ENCODE measurements at regions not wholly inside any gene's neighbourhood (a gene's known extent, or its start where the extent isn't known, plus 50 kb on each side); places are given as distances from the start of the nearest gene placed in this dataset.
"Not testable (repeated sequence)": the region's sequence is repeated elsewhere in the genome, so short reads cannot be mapped to it uniquely, and the experiment has no call there.

DNA sequence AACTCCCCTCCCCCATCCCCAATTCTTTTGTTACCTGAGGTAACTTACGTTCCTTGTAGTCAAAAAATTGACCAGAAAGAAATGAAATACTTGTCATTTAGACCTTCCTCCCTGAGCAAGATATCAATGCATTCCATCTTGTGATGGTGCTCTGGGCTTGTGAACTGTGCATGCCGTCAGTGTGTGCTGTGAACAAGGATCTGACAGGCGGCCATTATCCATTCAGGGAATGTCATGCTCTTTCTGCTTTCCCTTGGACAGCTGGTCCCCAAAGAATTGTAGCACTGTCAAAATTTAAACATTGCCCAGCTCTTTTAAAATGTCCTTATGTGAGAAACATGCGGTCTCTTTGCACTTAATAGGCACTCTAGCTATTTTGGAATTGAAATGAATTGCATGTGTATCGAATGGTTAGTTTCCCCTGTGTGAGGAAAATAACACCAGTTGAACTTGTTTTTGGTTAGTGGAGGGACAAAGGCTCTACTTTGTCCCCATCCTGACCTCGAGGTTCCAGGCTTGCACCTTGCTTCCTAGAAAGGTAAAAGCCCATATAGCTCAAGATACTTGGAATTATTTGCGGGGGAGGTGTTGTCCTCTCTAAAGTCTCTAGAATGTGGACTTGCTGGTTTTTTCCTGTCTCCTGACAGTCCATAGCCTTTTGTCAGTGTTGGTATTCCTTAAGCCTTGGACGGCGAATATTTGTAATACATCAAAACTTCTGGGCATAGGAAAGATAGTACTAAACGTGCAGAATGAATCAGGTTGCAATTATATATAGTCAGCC, 350.9 kb downstream of the NUP35 start:
- Histone ChIP-seq H3K27me3 (no peaks in the 10 kb centered on the region), H3K36me3 (no peaks in the 10 kb centered on the region), H3K9me3 (no peaks in the 10 kb centered on the region), H3K27ac (no peak overlapping the region), H3K4me3 (no peak overlapping the region), H3K4me1 (no peaks in the 10 kb centered on the region)
- no peak for DNase-seq (ENCODE audit: extremely low spot score in 2 of 2)
- TF ChIP-seq, protein P1, sequence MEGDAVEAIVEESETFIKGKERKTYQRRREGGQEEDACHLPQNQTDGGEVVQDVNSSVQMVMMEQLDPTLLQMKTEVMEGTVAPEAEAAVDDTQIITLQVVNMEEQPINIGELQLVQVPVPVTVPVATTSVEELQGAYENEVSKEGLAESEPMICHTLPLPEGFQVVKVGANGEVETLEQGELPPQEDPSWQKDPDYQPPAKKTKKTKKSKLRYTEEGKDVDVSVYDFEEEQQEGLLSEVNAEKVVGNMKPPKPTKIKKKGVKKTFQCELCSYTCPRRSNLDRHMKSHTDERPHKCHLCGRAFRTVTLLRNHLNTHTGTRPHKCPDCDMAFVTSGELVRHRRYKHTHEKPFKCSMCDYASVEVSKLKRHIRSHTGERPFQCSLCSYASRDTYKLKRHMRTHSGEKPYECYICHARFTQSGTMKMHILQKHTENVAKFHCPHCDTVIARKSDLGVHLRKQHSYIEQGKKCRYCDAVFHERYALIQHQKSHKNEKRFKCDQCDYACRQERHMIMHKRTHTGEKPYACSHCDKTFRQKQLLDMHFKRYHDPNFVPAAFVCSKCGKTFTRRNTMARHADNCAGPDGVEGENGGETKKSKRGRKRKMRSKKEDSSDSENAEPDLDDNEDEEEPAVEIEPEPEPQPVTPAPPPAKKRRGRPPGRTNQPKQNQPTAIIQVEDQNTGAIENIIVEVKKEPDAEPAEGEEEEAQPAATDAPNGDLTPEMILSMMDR (IDR thresholded peaks at IDR 0.05) = no peak
- TF ChIP-seq POLR2AphosphoS5 (IDR thresholded peaks at IDR 0.05; ENCODE audit: insufficient read depth in 1 of 2, low read depth in 1 of 2) (no peak), POLR2A (IDR thresholded peaks at IDR 0.05) (no peak)
- intact Hi-C loops (cut with DNase I) = no loop called here

DNA sequence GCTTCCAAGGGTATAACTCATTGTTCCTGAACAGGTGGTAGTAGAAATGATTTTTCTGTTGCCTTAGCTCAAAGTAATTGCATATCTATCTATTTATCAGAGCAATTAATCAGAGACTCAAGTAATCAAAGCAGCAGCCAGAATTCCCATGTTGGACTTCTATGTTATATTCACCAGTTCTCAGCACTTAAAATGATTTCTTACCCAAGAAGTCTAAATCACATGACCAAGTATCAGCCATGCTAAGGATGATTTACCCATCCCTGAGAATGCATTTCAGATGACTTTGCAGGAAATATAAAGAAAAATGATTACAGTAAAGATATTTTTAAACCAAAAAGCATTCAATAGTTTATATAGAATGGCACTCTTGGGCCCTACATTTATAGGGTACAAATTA, 352.2 kb downstream of the NUP35 start:
- Histone ChIP-seq H3K4me1 (no peaks in the 10 kb centered on the region), H3K9me3 (no peaks in the 10 kb centered on the region), H3K4me3 (no peak overlapping the region), H3K27me3 (no peaks in the 10 kb centered on the region), H3K36me3 (no peaks in the 10 kb centered on the region), H3K27ac (no peak overlapping the region)
- intact Hi-C loops (cut with DNase I) = no loop called here
- no peak for DNase-seq (ENCODE audit: extremely low spot score in 2 of 2)
- TF ChIP-seq, protein P1 (IDR thresholded peaks at IDR 0.05) = no peak
- TF ChIP-seq POLR2A (IDR thresholded peaks at IDR 0.05) (no peak), POLR2AphosphoS5 (IDR thresholded peaks at IDR 0.05; ENCODE audit: insufficient read depth in 1 of 2, low read depth in 1 of 2) (no peak)

DNA sequence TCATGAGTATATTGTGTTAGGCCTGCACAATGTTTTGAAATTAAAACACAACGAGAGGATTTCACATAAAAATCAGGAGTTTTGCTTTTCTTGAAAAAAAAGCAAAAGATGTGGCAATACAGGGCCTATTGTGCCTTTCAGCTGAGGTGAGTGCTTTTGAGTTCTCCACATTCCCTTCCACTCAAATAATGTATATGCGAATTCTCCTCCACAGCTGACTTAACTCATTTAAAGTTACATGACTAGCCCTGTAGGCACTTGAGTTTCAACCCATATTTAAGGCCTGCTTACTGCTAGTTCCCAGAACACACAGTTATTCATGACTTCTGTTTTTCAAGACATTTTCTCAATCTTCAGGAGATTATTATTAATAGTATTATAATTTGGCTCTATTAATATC, 353.1 kb downstream of the NUP35 start:
- no peak overlapping the region for H3K4me3 ChIP-seq

DNA sequence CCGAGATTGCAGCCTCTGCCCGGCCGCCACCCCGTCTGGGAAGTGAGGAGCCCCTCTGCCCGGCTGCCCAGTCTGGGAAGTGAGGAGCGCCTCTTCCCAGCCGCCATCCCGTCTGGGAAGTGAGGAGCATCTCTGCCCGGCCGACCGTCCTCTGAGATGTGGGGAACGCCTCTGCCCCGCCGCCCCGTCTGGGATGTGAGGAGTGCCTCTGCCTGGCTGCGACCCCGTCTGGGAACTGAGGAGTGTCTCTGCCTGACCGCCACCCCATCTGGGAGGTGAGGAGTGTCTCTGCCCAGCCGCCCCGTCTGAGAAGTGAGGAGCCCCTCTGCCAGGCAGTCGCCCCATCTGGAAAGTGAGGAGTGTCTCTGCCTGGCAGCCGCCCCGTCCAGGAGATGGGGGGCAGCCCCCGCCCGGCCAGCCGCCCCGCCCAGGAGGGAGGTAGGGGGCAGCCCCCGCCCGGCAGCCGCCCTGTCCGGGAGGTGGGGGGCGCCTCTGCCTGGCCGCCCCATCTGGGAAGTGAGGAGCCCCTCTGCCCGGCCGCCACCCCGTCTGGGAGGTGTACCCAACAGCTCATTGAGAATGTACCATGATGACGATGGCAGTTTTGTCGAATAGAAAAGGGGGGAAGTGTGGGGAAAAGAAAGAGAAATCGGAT, 354.8 kb downstream of the NUP35 start:
- H3K27ac ChIP-seq; H3K9me3 ChIP-seq; intact Hi-C loops (cut with DNase I); DNase-seq (ENCODE audit: extremely low spot score in 2 of 2); H3K36me3 ChIP-seq; H3K4me3 ChIP-seq; H3K4me1 ChIP-seq; H3K27me3 ChIP-seq: not testable (repeated sequence)

More for the DNA sequence above, 353.1 kb downstream of the NUP35 start:
- intact Hi-C loops (cut with DNase I) = no loop called here
- no peaks in the 10 kb centered on the region for H3K9me3 ChIP-seq
- TF ChIP-seq POLR2AphosphoS5 (IDR thresholded peaks at IDR 0.05; ENCODE audit: insufficient read depth in 1 of 2, low read depth in 1 of 2) = no peak
- TF ChIP-seq POLR2A (IDR thresholded peaks at IDR 0.05) = no peak
- TF ChIP-seq, protein P1 (IDR thresholded peaks at IDR 0.05) = no peak
- H3K4me1 ChIP-seq = no peaks in the 10 kb centered on the region
- no peak overlapping the region for H3K27ac ChIP-seq
- no peaks in the 10 kb centered on the region for H3K27me3 ChIP-seq
- DNase-seq (ENCODE audit: extremely low spot score in 2 of 2) = no peak
- H3K36me3 ChIP-seq = no peaks in the 10 kb centered on the region

DNA sequence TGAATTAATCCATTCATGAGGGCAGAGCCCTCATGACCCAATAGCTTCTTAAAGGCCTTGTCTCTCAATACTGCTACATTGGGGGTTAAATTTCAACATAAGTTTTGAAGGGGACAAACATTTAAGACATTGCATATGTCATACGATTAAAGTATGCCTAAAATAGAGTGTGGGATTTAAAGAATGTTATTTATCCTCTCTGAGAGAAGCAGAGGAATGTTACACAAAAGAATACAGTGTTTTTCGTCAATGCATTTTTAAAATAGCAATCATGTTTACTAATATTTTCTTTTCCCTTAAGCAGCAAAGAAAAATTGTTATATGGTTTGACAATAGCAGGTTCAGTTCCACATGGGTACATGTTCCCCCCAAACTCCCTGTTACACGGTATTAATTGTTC, 363.1 kb downstream of the NUP35 start:
- H3K4me3 ChIP-seq = no peak overlapping the region
- no peaks in the 10 kb centered on the region for H3K27me3 ChIP-seq
- intact Hi-C loops (cut with DNase I) = no loop called here
- H3K27ac ChIP-seq = no peak overlapping the region
- H3K4me1 ChIP-seq = no peaks in the 10 kb centered on the region
- DNase-seq (ENCODE audit: extremely low spot score in 2 of 2) = no peak
- H3K9me3 ChIP-seq = no peaks in the 10 kb centered on the region
- no peaks in the 10 kb centered on the region for H3K36me3 ChIP-seq
- TF ChIP-seq POLR2AphosphoS5 (IDR thresholded peaks at IDR 0.05; ENCODE audit: insufficient read depth in 1 of 2, low read depth in 1 of 2) (no peak), POLR2A (IDR thresholded peaks at IDR 0.05) (no peak)
- TF ChIP-seq, protein P1 (IDR thresholded peaks at IDR 0.05) = no peak

Measured in vagina (tissue), 2 donors.